HCT116 (cell line): ENCODE measurements at regions not wholly inside any gene's neighbourhood (a gene's known extent, or its start where the extent isn't known, plus 50 kb on each side); places are given as distances from the start of the nearest gene placed in this dataset.

ENCODE experiments used
- ATAC-seq: fragments of 200-7000 bp; cut with Tn5 transposase; 2 replicates; pipeline ENCODE4 v1.9.1; 2020; ENCODE audit warnings: mild to moderate bottlenecking, moderate library complexity
- BruUV-seq: library from RNA; stranded (reverse); fragments of 400-500 nt; replicated peaks from 2 replicates; lab custom pipeline; 2021; lab: Mats Ljungman, UMichigan
- CTCF ChIA-PET: fragments of 300-600 bp; sonication (Branson Sonifier 250); formaldehyde crosslinking; loops from one replicate; lab custom pipeline; 2021; ENCODE audit warnings: antibody characterized with exemption; lab: Charles Lee
- POLR2A ChIA-PET: fragments of 300-600, 350-600 bp; sonication (Branson Sonifier 250); formaldehyde crosslinking; loops from one replicate; lab custom pipeline; 2021; ENCODE audit warnings: antibody characterized with exemption; lab: Charles Lee
- RAD21 ChIA-PET, 2 experiments: fragments of 300-600 bp; sonication (Branson Sonifier 250); formaldehyde crosslinking; loops; one replicate each; lab custom pipeline; 2023; ENCODE audit warnings: low total read pairs in 2 of 2; ENCODE audit not compliant: uncharacterized antibody in 2 of 2, unreplicated experiment in 2 of 2, low non-redundant PET in 1 of 2; lab: Charles Lee
- DNase-seq: peaks from one replicate; pipeline ENCODE4 v3.0.0-alpha.2; 2010; ENCODE audit warnings: low read depth, low spot score
- H2AFZ ChIP-seq: fragments of 200-600 bp; shearing (Covaris generic), sonication (generic); 2 replicates; pipeline ENCODE4 v1.6.1; 2017; ENCODE audit warnings: low read depth, mixed run types, mixed read lengths, antibody characterized with exemption, low read length; ENCODE audit not compliant: poor library complexity, severe bottlenecking
- H3K27ac ChIP-seq: 2 replicates; pipeline ENCODE4 v1.5.1; 2012; ENCODE audit warnings: low read depth, low read length
- H3K27me3 ChIP-seq: fragments of 200-600 bp; sonication (generic); 2 replicates; pipeline ENCODE4 v1.6.1; 2016; ENCODE audit warnings: mixed run types, low read length, mixed read lengths; ENCODE audit not compliant: insufficient read depth
- H3K36me3 ChIP-seq, 2 experiments: fragments of 200-500 bp in 1 of 2; fragments of 200-600 bp in 1 of 2; sonication (Bioruptor generic) in 1 of 2; sonication (generic) in 1 of 2; 2 replicates each; pipeline versions ENCODE4 v1.5.1 to v1.6.1; 2014 to 2016; ENCODE audit warnings: low read length in 2 of 2, inconsistent platforms in 1 of 2, mixed read lengths in 1 of 2, mixed run types in 1 of 2; ENCODE audit not compliant: insufficient read depth in 2 of 2, control insufficient read depth in 1 of 2
- H3K4me1 ChIP-seq, 2 experiments: fragments of 200-600 bp in 1 of 2; sonication (generic) in 1 of 2; 2 replicates each; pipeline versions ENCODE4 v1.5.1 to v1.6.1; 2012 to 2017; ENCODE audit warnings: low read length in 2 of 2, inconsistent platforms in 1 of 2, mild to moderate bottlenecking in 1 of 2, mixed read lengths in 1 of 2, mixed run types in 1 of 2, moderate library complexity in 1 of 2; ENCODE audit not compliant: insufficient read depth in 2 of 2, control insufficient read depth in 1 of 2
- H3K4me2 ChIP-seq: fragments of 200-600 bp; sonication (generic); 2 replicates; pipeline ENCODE4 v1.6.1; 2017; ENCODE audit warnings: mixed run types, low read length, mixed read lengths
- H3K4me3 ChIP-seq, 2 experiments: fragments of 200-600 bp in 1 of 2; sonication (generic) in 1 of 2; replicated peaks in 1 of 2; 2 replicates each; pipeline ENCODE4 v1.5.1; 2011 to 2016; ENCODE audit warnings: low read length in 2 of 2, control low read depth in 1 of 2, low read depth in 1 of 2, mild to moderate bottlenecking in 1 of 2, mixed read lengths in 1 of 2, mixed run types in 1 of 2
- H3K79me2 ChIP-seq: fragments of 200-600 bp; sonication (generic); 2 replicates; pipeline ENCODE4 v1.6.1; 2017; ENCODE audit warnings: mild to moderate bottlenecking, mixed run types, low read length, moderate library complexity, mixed read lengths; ENCODE audit not compliant: insufficient read depth
- H3K9ac ChIP-seq: fragments of 200-600 bp; sonication (generic); 2 replicates; pipeline ENCODE4 v1.6.1; 2016; ENCODE audit warnings: low read length, mixed read lengths
- H3K9me2 ChIP-seq: fragments of 200-600 bp; sonication (generic), shearing (Covaris generic); 2 replicates; pipeline ENCODE4 v1.6.1; 2017; ENCODE audit warnings: mixed run types, mild to moderate bottlenecking, moderate library complexity; ENCODE audit not compliant: insufficient read depth
- H3K9me3 ChIP-seq, 2 experiments: fragments of 200-500 bp in 1 of 2; fragments of 200-600 bp in 1 of 2; sonication (Bioruptor generic) in 1 of 2; sonication (generic) in 1 of 2; 2 replicates each; pipeline ENCODE4 v1.6.1; 2014 to 2017; ENCODE audit warnings: low read length in 2 of 2, mixed read lengths in 2 of 2, inconsistent platforms in 1 of 2, low read depth in 1 of 2, mild to moderate bottlenecking in 1 of 2, mixed run types in 1 of 2, moderate library complexity in 1 of 2; ENCODE audit not compliant: control insufficient read depth in 1 of 2, insufficient read depth in 1 of 2
- H4K20me1 ChIP-seq: fragments of 200-600 bp; sonication (generic), shearing (Covaris generic); 2 replicates; pipeline ENCODE4 v1.6.1; 2017; ENCODE audit warnings: mixed run types, mild to moderate bottlenecking, moderate library complexity; ENCODE audit not compliant: insufficient read depth
- CBX3 ChIP-seq: IDR thresholded peaks from 2 replicates; pipeline ENCODE4 v1.6.1; 2012; ENCODE audit warnings: low read depth
- CEBPB ChIP-seq: IDR thresholded peaks from 2 replicates; pipeline ENCODE4 v1.6.1; 2012; ENCODE audit warnings: low read depth
- ELF1 ChIP-seq: IDR thresholded peaks from 2 replicates; pipeline ENCODE4 v1.6.1; 2012; ENCODE audit warnings: low read depth, borderline replicate concordance
- EZH2phosphoT487 ChIP-seq: fragments of 200-600 bp; IDR thresholded peaks from 2 replicates; pipeline ENCODE4 v1.6.1; 2018; ENCODE audit warnings: antibody characterized with exemption, borderline replicate concordance
- FOSL1 ChIP-seq: IDR thresholded peaks from 2 replicates; pipeline ENCODE4 v1.6.1; 2012; ENCODE audit warnings: low read depth
- MAX ChIP-seq: IDR thresholded peaks from 2 replicates; pipeline ENCODE4 v1.6.1; 2012
- SP1 ChIP-seq: IDR thresholded peaks from 2 replicates; pipeline ENCODE4 v1.6.1; 2012; ENCODE audit warnings: low read depth
- TCF7L2 ChIP-seq: IDR thresholded peaks from 2 replicates; pipeline ENCODE4 v1.7.0; 2011; ENCODE audit warnings: borderline replicate concordance, inconsistent platforms; ENCODE audit not compliant: insufficient read depth, insufficient read length; ENCODE audit errors: extremely low read depth
- YY1 ChIP-seq: IDR thresholded peaks from 2 replicates; pipeline ENCODE4 v1.6.1; 2011; ENCODE audit warnings: low read length, low read depth, moderate library complexity, mild to moderate bottlenecking; ENCODE audit not compliant: insufficient replicate concordance; ENCODE audit errors: extremely low read depth
- ZFX ChIP-seq: fragments of 450-650 bp; IDR thresholded peaks from 2 replicates; pipeline ENCODE4 v1.6.1; 2017
- ZNF274 ChIP-seq: fragments of 200-500 bp; sonication (Bioruptor generic); IDR thresholded peaks from 2 replicates; pipeline ENCODE4 v1.6.1; 2014; ENCODE audit warnings: mild to moderate bottlenecking, low read depth, low read length, inconsistent platforms
- intact Hi-C: fragments of 100-400 bp; cut with micrococcal nuclease; formaldehyde crosslinking; loops from 2 replicates; pipeline ENCODE4 v1.10.0; 2022

GRCh38 chr2:217074576-217075255 lies 214.9 kb upstream of the TNP1 start:
- H3K36me3 ChIP-seq = no peaks in the 10 kb centered on the region
- intact Hi-C loops = no loop called here
- RAD21 ChIA-PET = no interaction called here
- TF ChIP-seq ELF1 (no peak), YY1 (no peak), ZFX (no peak), EZH2phosphoT487 (no peak)
- TF ChIP-seq, all 23 proteins: peak for 0
- ChIA-PET CTCF (no interaction called here), POLR2A (interaction anchor here (1.0 kb wide), 1 partner anchor 31 kb away, joined by 3 read pairs; no protein-coding TSS in a partner anchor)
- H3K27me3 ChIP-seq = no peaks in the 10 kb centered on the region
- no peak overlapping the region for H3K27ac ChIP-seq
- H4K20me1 ChIP-seq = no peaks in the 10 kb centered on the region
- no peaks in the 10 kb centered on the region for H3K9me3 ChIP-seq
- no peak overlapping the region for H3K4me3 ChIP-seq
- peaks cover 0 to 3% of the 10 kb centered on the region in 2 experiments; a peak in 1 of 4 replicates for H3K4me1 ChIP-seq
- no peak overlapping the region for H3K9ac ChIP-seq
- no peak for ATAC-seq
- H2AFZ ChIP-seq = no peak overlapping the region
- no peak for DNase-seq
- H3K9me2 ChIP-seq = no peaks in the 10 kb centered on the region
- no TSS peak for BruUV-seq
- H3K4me2 ChIP-seq = no peak overlapping the region
- H3K79me2 ChIP-seq = no peaks in the 10 kb centered on the region

GRCh38 chr2:217071416-217071815 lies 211.6 kb upstream of the TNP1 start:
- RAD21 ChIA-PET = no interaction called here
- TF ChIP-seq TCF7L2 (no peak), ZNF274 (no peak), SP1 (no peak), MAX (no peak), CEBPB (no peak), CBX3 (no peak), ELF1 (no peak), FOSL1 (no peak)
- H3K27ac ChIP-seq = no peak overlapping the region
- H2AFZ ChIP-seq = no peak overlapping the region
- H3K79me2 ChIP-seq = no peaks in the 10 kb centered on the region
- no peak for ATAC-seq
- no peak overlapping the region for H3K4me2 ChIP-seq
- no peak for DNase-seq
- no peaks in the 10 kb centered on the region for H3K36me3 ChIP-seq
- BruUV-seq = no TSS peak
- H3K27me3 ChIP-seq = 0 out of 2 replicates have a peak, but pooled peaks cover 7% of the 10 kb centered on the region
- intact Hi-C loops = no loop called here
- H4K20me1 ChIP-seq = no peaks in the 10 kb centered on the region
- POLR2A ChIA-PET = no interaction called here
- H3K4me1 ChIP-seq = peaks cover 0 to 3% of the 10 kb centered on the region in 2 experiments; a peak in 1 of 4 replicates
- H3K9ac ChIP-seq = no peak overlapping the region
- CTCF ChIA-PET = no interaction called here
- no peaks in the 10 kb centered on the region for H3K9me3 ChIP-seq
- H3K4me3 ChIP-seq = no peak overlapping the region
- H3K9me2 ChIP-seq = no peaks in the 10 kb centered on the region
